Stimulated activated CD8-positive, alpha-beta memory T cell treated with anti-CD3 and anti-CD28 coated beads, Interleukin-15, amount 100 ng/mL, for 48 hours (primary cell): ENCODE measurements at regions not wholly inside any gene's neighbourhood (a gene's known extent, or its start where the extent isn't known, plus 50 kb on each side); places are given as distances from the start of the nearest gene placed in this dataset.
"Not testable (repeated sequence)": the region's sequence is repeated elsewhere in the genome, so short reads cannot be mapped to it uniquely, and the experiment has no call there.

Experiments
- DNase-seq, 2 donors: peaks; one replicate each; pipeline ENCODE4 v3.0.0-alpha.2; 2020; ENCODE audit warnings: low read depth in 2 of 2

- not testable (repeated sequence) for DNase-seq
Measured at GRCh38 chr15:30688684-30689083, 62.8 kb downstream of the ARHGAP11B start.

- DNase-seq = not testable (repeated sequence)
Measured at GRCh38 chr15:30690153-30690552, 64.2 kb downstream of the ARHGAP11B start.

- DNase-seq = not testable (repeated sequence)
Measured at GRCh38 chr15:30695811-30696210, 69.9 kb downstream of the ARHGAP11B start.

GRCh38 chr15:30696439-30697314, 70.7 kb downstream of the ARHGAP11B start:
- DNase-seq = not testable (repeated sequence)

- not testable (repeated sequence) for DNase-seq
Measured at GRCh38 chr15:30697315-30697685, 71.4 kb downstream of the ARHGAP11B start.

GRCh38 chr15:30700006-30700597, 74.2 kb downstream of the ARHGAP11B start:
- DNase-seq = not testable (repeated sequence)

- not testable (repeated sequence) for DNase-seq
Measured at GRCh38 chr15:30707976-30708685, 82.2 kb downstream of the ARHGAP11B start.

- not testable (repeated sequence) for DNase-seq
Measured at GRCh38 chr15:30708809-30709208, 82.9 kb downstream of the ARHGAP11B start.

GRCh38 chr15:30718038-30718643, 92.2 kb downstream of the ARHGAP11B start:
- not testable (repeated sequence) for DNase-seq

GRCh38 chr15:30719363-30719762, 93.4 kb downstream of the ARHGAP11B start:
- DNase-seq = not testable (repeated sequence)

- DNase-seq = not testable (repeated sequence)
Measured at GRCh38 chr15:30720825-30721224, 94.9 kb downstream of the ARHGAP11B start.

- DNase-seq = not testable (repeated sequence)
Measured at GRCh38 chr15:30721529-30721928, 95.6 kb downstream of the ARHGAP11B start.

- DNase-seq = not testable (repeated sequence)
Measured at GRCh38 chr15:30723540-30724175, 97.7 kb downstream of the ARHGAP11B start.

- DNase-seq = not testable (repeated sequence)
Measured at GRCh38 chr15:30729880-30730590, 104.1 kb downstream of the ARHGAP11B start.

- not testable (repeated sequence) for DNase-seq
Measured at GRCh38 chr15:30730633-30731032, 104.7 kb downstream of the ARHGAP11B start.

GRCh38 chr15:30732100-30732499, 106.2 kb downstream of the ARHGAP11B start:
- DNase-seq = not testable (repeated sequence)

- not testable (repeated sequence) for DNase-seq
Measured at GRCh38 chr15:30735884-30736564, 110.1 kb downstream of the ARHGAP11B start.

GRCh38 chr15:30742796-30743195, 116.9 kb downstream of the ARHGAP11B start:
- DNase-seq = not testable (repeated sequence)

- not testable (repeated sequence) for DNase-seq
Measured at GRCh38 chr15:30749048-30749447, 123.1 kb downstream of the ARHGAP11B start.
